ENCODE measurements at regions not wholly inside any gene's neighbourhood (a gene's known extent, or its start where the extent isn't known, plus 50 kb on each side); places are given as distances from the start of the nearest gene placed in this dataset.
A peak's percentile ranks its signal among the peaks of the same experiment; 100 is the strongest.
"Not testable (repeated sequence)": the region's sequence is repeated elsewhere in the genome, so short reads cannot be mapped to it uniquely, and the experiment has no call there.

- no peak for DNase-seq
Observed at GRCh38 chr3:115204475-115204874, 57.4 kb upstream of the ZBTB20 start.

- DNase-seq, result no peak
Observed at GRCh38 chr3:115208066-115208750, 61.1 kb upstream of the ZBTB20 start.

- no peak for DNase-seq
Observed at GRCh38 chr3:115211810-115212492, 64.9 kb upstream of the ZBTB20 start.

- no peak for DNase-seq
Observed at GRCh38 chr3:115212615-115213014, 65.5 kb upstream of the ZBTB20 start.

- not testable (repeated sequence) for DNase-seq
Observed at GRCh38 chr3:115213052-115213451, 66.0 kb upstream of the ZBTB20 start.

GRCh38 chr3:115217292-115217677 lies 70.2 kb upstream of the ZBTB20 start:
- DNase-seq, result no peak

- peak in 1 of 2 donors; percentile 8 for DNase-seq
Observed at GRCh38 chr3:115217678-115218451, 70.8 kb upstream of the ZBTB20 start.

- no peak for DNase-seq
Observed at GRCh38 chr3:115218859-115219258, 71.8 kb upstream of the ZBTB20 start.

- DNase-seq, result no peak
Observed at GRCh38 chr3:115224687-115225086, 77.6 kb upstream of the ZBTB20 start.

GRCh38 chr3:115226844-115227445 lies 79.9 kb upstream of the ZBTB20 start:
- no peak for DNase-seq

- DNase-seq, result no peak
Observed at GRCh38 chr3:115227461-115227860, 80.4 kb upstream of the ZBTB20 start.

- no peak for DNase-seq
Observed at GRCh38 chr3:115228266-115228665, 81.2 kb upstream of the ZBTB20 start.

- no peak for DNase-seq
Observed at GRCh38 chr3:115232167-115232566, 85.1 kb upstream of the ZBTB20 start.

GRCh38 chr3:115233021-115233420 lies 85.9 kb upstream of the ZBTB20 start:
- no peak for DNase-seq

GRCh38 chr3:115236496-115236895 lies 89.4 kb upstream of the ZBTB20 start:
- DNase-seq, result no peak

- DNase-seq, result no peak
Observed at GRCh38 chr3:115239717-115240116, 92.6 kb upstream of the ZBTB20 start.

GRCh38 chr3:115244350-115244749 lies 97.3 kb upstream of the ZBTB20 start:
- DNase-seq, result no peak

- DNase-seq, result no peak
Observed at GRCh38 chr3:115245438-115245837, 98.3 kb upstream of the ZBTB20 start.

GRCh38 chr3:115245899-115246298 lies 98.8 kb upstream of the ZBTB20 start:
- no peak for DNase-seq

- no peak for DNase-seq
Observed at GRCh38 chr3:115246461-115247020, 99.5 kb upstream of the ZBTB20 start.

GRCh38 chr3:115248274-115248673 lies 101.2 kb upstream of the ZBTB20 start:
- no peak for DNase-seq

- DNase-seq, result no peak
Observed at GRCh38 chr3:115251509-115251908, 104.4 kb upstream of the ZBTB20 start.

GRCh38 chr3:115252679-115253078 lies 105.6 kb upstream of the ZBTB20 start:
- no peak for DNase-seq

Measured in activated CD4-positive, alpha-beta T cell treated with anti-CD3 and anti-CD28 coated beads for 4 hours (primary cell).